ENCODE measurements at regions not wholly inside any gene's neighbourhood (a gene's known extent, or its start where the extent isn't known, plus 50 kb on each side); places are given as distances from the start of the nearest gene placed in this dataset.

GRCh38 chr4:122229857-122230256, 77.7 kb downstream of the BLTP1 start:
- TF ChIP-seq, protein P1, sequence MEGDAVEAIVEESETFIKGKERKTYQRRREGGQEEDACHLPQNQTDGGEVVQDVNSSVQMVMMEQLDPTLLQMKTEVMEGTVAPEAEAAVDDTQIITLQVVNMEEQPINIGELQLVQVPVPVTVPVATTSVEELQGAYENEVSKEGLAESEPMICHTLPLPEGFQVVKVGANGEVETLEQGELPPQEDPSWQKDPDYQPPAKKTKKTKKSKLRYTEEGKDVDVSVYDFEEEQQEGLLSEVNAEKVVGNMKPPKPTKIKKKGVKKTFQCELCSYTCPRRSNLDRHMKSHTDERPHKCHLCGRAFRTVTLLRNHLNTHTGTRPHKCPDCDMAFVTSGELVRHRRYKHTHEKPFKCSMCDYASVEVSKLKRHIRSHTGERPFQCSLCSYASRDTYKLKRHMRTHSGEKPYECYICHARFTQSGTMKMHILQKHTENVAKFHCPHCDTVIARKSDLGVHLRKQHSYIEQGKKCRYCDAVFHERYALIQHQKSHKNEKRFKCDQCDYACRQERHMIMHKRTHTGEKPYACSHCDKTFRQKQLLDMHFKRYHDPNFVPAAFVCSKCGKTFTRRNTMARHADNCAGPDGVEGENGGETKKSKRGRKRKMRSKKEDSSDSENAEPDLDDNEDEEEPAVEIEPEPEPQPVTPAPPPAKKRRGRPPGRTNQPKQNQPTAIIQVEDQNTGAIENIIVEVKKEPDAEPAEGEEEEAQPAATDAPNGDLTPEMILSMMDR (IDR thresholded peaks at IDR 0.05): no peak
- no peak for TF ChIP-seq POLR2A (IDR thresholded peaks at IDR 0.05)

Measured in heart left ventricle (tissue), 13 donors.